NCI-H226 (cell line): ENCODE measurements at regions not wholly inside any gene's neighbourhood (a gene's known extent, or its start where the extent isn't known, plus 50 kb on each side); places are given as distances from the start of the nearest gene placed in this dataset.

Source experiments
- DNase-seq: peaks from one replicate; pipeline ENCODE4 v3.0.0-alpha.2; 2015

DNA sequence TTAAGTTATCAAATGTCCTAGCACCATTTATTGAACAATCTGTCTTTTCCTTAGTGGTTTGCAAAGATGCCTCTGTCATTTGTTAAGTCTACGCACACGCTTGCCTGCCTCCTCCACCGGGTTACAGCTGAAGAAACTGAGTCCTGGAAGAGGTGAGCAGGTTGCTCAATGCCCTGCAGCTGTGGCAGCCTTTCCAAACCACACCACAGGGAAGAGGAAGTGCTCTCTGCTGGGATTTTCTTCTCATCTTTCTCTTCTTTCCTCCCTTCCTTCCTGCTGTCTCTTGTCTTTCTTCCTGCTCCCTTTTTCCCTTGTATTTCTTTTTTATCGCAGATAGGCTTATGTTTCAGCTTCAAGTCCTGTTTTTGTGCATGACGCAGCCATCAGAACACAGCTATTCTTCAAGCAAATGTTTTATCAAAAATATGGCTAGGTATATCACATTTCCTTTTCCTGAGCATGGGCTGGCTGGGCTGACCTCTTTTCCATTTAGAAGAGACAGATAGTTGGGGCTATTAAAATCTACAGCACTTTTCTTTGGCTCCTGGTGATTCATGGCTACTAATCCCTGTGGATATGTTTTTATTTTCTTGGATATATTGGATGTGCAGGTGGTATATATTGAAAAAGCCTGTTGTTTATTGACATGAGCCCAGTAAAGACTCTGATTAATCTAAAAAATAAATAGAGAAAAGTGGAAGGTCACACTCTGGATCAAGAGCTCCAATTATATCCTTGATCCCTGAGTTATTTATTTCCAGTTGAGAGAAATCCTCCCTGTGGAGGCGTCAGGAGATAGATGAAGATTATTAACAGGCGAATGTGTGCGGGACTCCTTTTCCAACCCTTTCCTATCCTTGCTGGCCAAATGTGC is 214.6 kb downstream of the TSN start:
- no peak for DNase-seq

DNA sequence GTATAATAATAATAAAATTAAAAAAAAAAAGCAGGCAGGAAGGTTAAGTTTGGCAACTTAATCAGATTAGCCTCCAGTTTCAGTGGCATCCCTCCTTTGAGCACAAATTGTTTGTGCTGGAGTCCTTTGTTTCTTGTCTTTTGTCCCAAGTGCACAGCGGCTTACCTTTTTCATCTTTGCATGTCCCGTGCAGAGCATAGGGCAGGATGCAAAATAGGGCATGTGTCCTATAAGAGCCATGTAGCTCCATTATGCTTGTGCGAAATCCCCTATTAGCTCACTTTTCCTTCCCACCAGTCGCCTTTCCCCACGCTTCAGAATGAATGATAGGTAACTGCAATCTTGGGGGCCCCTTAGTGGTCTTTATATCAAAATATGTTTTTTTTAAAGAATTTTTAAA is 216.8 kb downstream of the TSN start:
- no peak for DNase-seq

GRCh38 chr2:121974897-121975661 is 219.6 kb downstream of the TSN start:
- peak; percentile 58 for DNase-seq

DNA sequence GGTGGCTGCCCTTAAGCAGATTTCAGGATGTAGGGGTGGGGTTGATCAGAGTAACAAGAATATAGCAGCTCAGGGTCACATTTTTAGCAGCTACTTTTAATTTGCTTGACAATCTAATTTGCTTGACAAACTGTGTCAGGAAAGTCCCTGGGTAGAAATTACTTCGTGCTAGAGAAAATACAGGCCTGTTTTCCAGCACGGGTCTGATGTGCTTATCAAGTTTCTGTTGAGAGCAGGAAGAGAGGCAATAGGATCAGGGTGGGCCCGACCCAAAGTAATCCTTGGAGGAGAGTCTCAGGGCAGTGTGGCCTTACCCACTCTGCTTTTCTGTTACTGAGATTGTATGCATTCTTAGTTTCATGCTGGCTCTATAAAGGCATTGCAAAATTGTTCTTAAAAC is 221.5 kb downstream of the TSN start:
- no peak for DNase-seq

- no peak for DNase-seq
Measured at GRCh38 chr2:121977326-121977725, 221.9 kb downstream of the TSN start.

DNA sequence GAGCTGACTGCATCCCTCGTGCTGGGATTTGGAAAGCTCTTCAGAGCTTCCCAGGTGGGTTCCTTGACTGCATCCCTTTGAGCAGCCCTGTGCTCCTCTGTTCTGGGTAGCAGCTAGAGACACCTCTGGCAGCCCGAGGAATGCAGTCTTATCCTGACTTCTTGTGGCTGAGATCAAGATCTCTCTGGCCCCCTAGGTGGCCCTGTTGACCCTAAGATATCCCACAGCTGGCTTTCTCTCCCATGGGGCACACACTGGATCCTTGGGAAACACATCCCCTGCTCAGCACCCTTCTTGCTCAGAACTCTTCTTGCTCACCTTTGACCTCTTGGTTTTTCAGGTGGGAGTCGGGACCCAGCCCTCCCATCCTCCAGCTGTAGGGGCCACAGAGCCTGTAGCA is 237.2 kb downstream of the TSN start:
- no peak for DNase-seq

DNA sequence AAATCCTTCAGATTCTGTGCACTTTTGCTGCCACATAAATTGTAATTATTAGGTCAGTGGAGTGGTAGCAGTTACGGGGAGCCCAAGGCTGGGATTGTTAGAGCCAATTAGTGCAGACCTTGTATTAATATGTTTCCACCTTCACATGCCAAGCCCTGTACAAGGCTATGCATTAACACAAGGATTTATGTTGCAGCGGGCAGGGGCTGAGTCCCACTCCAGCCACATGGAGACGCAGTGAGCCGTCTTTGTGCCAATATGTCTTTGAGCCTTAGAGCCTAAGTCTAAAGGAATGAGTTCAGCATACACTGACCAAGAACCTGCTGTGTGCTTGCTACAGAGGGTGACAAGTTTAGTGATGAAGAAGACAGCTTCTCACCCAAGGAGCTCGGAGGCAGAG is 238.2 kb downstream of the TSN start:
- DNase-seq, result no peak

GRCh38 chr2:121994238-121995206 is 239.1 kb downstream of the TSN start:
- DNase-seq, result no peak

- no peak for DNase-seq
Measured at GRCh38 chr2:121998751-121999150, 243.3 kb downstream of the TSN start.

DNA sequence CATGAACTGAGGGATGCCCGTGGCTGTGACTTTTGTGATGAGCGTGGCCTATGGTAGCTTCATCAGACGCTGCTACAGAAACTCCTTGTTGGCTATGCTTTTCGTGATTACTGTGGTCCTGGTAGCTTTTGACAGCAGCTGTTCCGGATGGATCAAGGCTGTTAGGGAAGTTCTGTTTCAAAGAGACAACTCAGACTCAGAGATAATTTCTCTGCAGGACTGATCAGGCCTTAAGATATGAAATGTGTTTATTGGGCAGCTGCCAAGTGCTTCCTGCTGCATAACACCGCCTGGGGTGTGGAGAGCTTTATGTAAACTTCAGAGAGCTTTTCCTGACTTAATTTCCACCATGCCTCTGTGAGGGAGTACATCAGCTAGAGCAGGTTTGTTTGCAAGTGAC is 243.8 kb downstream of the TSN start:
- peak; percentile 20 for DNase-seq

- no peak for DNase-seq
Measured at GRCh38 chr2:122000556-122001340, 245.3 kb downstream of the TSN start.

DNA sequence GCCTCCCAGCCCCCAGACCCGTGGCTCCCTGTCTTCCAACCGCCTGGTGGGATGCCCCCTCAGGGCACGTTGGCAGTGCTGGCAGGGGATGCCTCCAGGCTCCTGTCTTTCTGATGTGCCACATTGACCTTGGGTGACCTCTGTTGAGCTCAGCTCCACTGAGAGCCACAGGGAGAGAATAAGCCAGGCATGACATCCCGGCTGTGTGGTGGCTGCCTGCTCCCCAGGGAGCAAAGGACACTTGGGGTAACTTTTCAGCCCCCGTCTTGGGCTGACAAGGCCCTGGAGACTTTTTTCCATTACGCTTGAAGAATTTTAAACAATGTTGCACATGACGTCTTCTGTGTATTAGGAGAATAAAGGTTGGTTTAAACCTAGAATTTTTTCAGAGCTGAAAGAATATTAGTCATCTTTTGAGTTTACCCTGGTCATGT is 246.0 kb downstream of the TSN start:
- no peak for DNase-seq

DNA sequence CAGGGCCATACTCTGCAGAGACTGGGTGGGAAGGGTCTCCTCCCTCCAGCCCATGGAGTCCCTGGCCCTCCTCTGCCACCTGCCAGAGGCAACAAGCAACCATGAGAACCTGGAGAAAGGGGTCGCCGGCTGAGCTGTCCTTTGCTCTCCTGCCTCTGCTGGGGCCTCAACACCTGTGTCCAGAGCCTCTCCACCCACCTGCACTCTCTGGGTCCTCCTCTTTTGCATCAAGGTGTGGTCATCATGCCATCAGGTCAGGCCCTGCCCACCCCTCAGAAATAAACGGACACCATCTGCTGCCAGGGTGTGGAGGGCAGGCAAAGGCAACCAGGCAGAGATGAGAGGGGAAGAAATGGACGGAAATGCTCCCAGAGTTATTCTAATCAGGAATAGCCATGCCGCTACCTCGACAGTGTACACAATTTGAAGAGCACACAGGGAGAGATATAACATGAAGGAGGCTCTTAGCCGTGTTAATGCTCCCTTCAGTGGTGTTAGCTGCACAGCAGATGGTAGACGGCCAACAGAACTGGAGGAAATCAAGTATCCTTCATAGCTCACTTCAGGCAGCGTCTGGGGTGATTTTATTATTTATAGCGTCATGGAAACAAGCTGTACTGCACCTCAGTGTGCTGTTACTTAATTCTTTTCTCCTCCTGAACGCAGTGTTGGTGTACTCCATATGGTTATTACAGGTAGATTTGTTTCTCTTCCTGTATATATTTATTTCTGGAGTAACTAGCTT is 247.9 kb downstream of the TSN start:
- DNase-seq, result no peak

GRCh38 chr2:122007126-122007525 is 251.7 kb downstream of the TSN start:
- DNase-seq, result no peak

- DNase-seq, result no peak
Measured at GRCh38 chr2:122007577-122007976, 252.1 kb downstream of the TSN start.

- no peak for DNase-seq
Measured at GRCh38 chr2:122009561-122009960, 254.1 kb downstream of the TSN start.

DNA sequence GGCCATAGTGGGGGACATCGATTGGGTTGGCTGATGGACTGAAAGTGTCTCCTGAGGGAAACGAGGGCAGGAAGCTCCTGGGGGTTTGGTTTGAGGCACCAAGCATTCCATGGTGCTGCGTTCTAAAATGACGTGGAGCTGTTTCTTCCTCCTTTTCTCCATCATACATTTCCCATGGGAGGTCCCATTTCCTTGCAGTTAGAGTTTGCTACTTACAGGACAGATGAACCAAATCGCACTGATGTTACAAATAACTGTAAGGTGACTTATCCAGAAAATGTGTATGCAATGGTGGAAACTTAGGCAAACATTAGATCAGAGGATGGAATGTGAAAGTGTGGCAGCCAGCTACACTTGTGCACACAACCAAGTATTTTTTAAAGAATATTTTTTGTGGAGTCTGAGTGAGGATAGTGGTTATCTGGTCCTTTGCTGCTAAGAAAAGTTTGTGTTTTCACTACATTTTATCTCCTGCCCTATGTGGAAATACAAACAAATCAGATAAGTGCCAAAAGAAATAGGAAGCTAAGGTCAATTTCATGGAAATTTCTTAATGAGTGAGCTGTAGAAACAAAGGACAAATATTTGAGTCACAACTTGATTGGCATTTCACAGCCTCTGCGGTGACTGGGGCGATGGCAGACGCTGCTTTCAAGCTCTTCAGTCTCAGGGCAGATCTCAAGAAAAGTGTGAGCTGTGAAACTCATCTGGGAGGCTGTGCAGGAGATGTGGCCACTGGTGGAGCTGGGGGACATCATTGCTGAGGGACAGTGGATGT is 256.2 kb downstream of the TSN start:
- DNase-seq, result no peak

DNA sequence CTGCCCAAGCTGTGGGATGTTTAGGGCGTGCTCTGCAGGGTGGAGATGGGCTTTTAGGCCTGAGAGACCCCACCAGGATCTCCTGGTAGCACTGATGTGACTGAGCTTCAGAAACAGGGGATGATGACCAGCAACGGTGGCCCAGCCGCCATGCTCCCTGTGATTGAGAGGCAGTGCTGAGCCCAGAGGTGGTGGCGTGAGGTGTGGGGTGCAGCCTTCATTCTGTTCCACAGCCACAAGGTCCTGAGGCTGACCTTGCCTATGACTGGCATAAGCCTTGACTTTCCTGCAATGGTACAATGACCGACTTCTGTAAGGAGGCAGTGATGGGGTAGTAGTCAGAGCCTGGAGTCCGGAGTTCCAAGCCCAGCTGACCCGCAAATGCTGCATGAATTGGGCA is 263.3 kb downstream of the TSN start:
- DNase-seq, result no peak

DNA sequence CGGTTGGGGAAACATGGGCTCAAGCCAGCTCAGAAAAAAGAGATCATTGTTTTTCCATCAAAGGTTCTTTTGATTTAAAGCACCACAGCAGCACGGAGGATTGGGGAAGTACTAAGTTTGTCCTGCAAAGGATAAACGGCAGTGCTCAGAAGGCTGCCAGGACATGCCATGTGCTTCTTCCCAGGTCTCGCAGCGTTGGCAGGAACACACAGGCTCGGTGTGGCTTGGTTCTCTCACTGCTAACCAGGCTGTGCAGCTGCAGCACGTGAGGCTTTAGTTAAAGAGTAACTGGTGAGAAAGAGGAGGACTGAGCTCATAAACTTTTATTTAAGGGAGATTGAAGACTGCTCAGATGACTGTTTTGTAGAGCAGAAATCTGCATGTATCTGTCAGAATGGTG is 264.3 kb downstream of the TSN start:
- DNase-seq, result no peak

DNA sequence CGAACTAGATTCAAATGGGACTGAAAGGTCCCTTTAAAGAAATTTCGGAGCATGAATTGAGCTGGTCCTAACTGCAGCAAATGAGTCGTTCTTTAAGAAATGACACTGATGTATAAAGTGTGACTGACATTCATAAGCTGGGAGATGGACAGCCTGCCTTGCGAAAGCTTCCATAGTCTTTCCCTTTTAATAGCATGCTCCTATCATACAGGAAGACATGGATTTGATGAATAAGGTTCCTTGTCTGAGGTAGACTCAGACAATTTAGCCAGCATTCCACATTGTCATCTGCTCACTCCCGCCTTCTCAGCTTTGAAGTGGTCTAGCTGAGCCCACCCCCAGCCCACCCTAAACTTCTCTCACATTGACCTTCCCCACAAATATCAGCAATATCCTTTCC is 264.9 kb downstream of the TSN start:
- no peak for DNase-seq

GRCh38 chr2:122021941-122022340 is 266.5 kb downstream of the TSN start:
- DNase-seq, result no peak
